ENCODE measurements at regions not wholly inside any gene's neighbourhood (a gene's known extent, or its start where the extent isn't known, plus 50 kb on each side); places are given as distances from the start of the nearest gene placed in this dataset.

- no peaks in the 10 kb centered on the region for H3K36me3 ChIP-seq (ENCODE audit: insufficient read depth)
- no peaks in the 10 kb centered on the region for H4K20me1 ChIP-seq (replicated peaks; ENCODE audit: insufficient read depth)
- no peaks in the 10 kb centered on the region for H3K79me2 ChIP-seq (replicated peaks; ENCODE audit: insufficient read depth)
- Mint-ChIP-seq H3K4me1 (peaks cover 4% of the 10 kb centered on the region; the same call in 2 of the 3 replicates), H3K27me3 (ENCODE audit: insufficient read depth, low read depth, poor library complexity) (peaks cover 2% of the 10 kb centered on the region), H3K27ac (no peak overlapping the region), H3K4me3 (no peak overlapping the region), H3K36me3 (ENCODE audit: low read depth) (peaks cover 5% of the 10 kb centered on the region; the same call in 2 of the 3 replicates), H3K9me3 (peaks cover 10% of the 10 kb centered on the region; the same call in 1 of the 3 replicates)
- H3K9me2 ChIP-seq (ENCODE audit: insufficient read depth), result no peaks in the 10 kb centered on the region
- DNase-seq (ENCODE audit: low spot score) (no peak), ATAC-seq (no peak)
- no peak for TF ChIP-seq REST (IDR thresholded peaks at IDR 0.05; ENCODE audit: unreplicated experiment)
- TF ChIP-seq ZNF114 (CRISPR knock-in tag; IDR thresholded peaks at IDR 0.05), result no peak
- no peak for TF ChIP-seq ZNF331 (CRISPR knock-in tag; IDR thresholded peaks at IDR 0.05; ENCODE audit: low read depth)
- no peak for TF ChIP-seq NANOG (IDR thresholded peaks at IDR 0.05; ENCODE audit: borderline replicate concordance)
- no peak for TF ChIP-seq EZH2phosphoT487 (IDR thresholded peaks at IDR 0.05; ENCODE audit: unreplicated experiment)
- TF ChIP-seq CTCF (conservative IDR thresholded peaks at IDR 0.05; ENCODE audit: low read depth in 2 of 2), result no peak
- TF ChIP-seq JUNB (IDR thresholded peaks at IDR 0.05; ENCODE audit: unreplicated experiment), result no peak
- TF ChIP-seq ZNF462 (CRISPR knock-in tag; IDR thresholded peaks at IDR 0.05), result no peak
- TF ChIP-seq STAT1 (IDR thresholded peaks at IDR 0.05; ENCODE audit: unreplicated experiment), result no peak
- no peak for TF ChIP-seq ETS1 (IDR thresholded peaks at IDR 0.05)
- TF ChIP-seq POLR2AphosphoS5 (IDR thresholded peaks at IDR 0.05; ENCODE audit: low read depth), result no peak
- no peak for TF ChIP-seq CREB1 (CRISPR knock-in tag; IDR thresholded peaks at IDR 0.05; ENCODE audit: low read depth)
- no peak for TF ChIP-seq EZH2 (IDR thresholded peaks at IDR 0.05; ENCODE audit: low read depth, unreplicated experiment)
- H3K4me1 ChIP-seq (ENCODE audit: insufficient read depth), result 0 out of 2 replicates have a peak, but pooled peaks cover 5% of the 10 kb centered on the region
- H3K27ac ChIP-seq (ENCODE audit: low read depth), result no peak overlapping the region
- H3K4me2 ChIP-seq, result no peak overlapping the region
- H3F3A ChIP-seq (replicated peaks; ENCODE audit: low read depth), result no peaks in the 10 kb centered on the region
- no peaks in the 10 kb centered on the region for H3K27me3 ChIP-seq (ENCODE audit: insufficient read depth)
- no peak overlapping the region for H2AFZ ChIP-seq
- no peak overlapping the region for H3K4me3 ChIP-seq
These were observed 649.7 kb upstream of the NEGR1 start for GRCh38 chr1:72932025-72932424.

All from GM23338 (cell line).